HG03457 (cell line): ENCODE measurements at regions not wholly inside any gene's neighbourhood (a gene's known extent, or its start where the extent isn't known, plus 50 kb on each side); places are given as distances from the start of the nearest gene placed in this dataset.

Experiments used
- ATAC-seq: cut with Tn5 transposase; IDR thresholded peaks from one replicate; pipeline ENCODE4 v1.9.1; 2021; ENCODE audit warnings: moderate number of reproducible peaks; ENCODE audit not compliant: unreplicated experiment

DNA sequence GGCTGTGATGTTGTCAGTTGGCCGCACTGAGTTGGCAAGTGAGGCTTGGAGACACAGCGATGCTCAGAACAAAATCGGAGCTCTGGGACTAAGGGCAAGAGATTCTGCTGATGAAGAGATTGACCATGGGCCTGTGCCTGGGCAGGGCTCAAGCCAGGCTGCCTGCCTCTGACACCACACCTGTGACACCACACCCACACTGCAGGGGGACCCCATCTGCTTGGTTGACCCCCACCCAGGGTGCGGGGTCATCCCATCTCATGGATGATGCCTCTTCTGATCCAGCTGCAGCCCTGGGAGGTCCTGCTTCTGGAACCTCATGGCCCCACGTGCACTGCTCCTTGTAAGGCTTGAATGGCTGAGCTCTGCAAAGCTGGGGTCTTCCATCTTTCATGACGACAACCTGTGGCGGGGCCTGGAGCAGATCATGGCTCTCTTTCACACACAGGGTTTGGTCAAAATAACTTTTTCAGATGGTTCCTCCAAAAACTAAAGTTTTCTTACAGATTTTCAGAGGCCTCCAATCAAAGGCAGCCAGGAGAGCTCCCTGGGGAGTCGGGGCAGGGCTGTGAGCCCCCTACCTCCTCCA, 185.2 kb downstream of the GADD45G start:
- no peak for ATAC-seq

DNA sequence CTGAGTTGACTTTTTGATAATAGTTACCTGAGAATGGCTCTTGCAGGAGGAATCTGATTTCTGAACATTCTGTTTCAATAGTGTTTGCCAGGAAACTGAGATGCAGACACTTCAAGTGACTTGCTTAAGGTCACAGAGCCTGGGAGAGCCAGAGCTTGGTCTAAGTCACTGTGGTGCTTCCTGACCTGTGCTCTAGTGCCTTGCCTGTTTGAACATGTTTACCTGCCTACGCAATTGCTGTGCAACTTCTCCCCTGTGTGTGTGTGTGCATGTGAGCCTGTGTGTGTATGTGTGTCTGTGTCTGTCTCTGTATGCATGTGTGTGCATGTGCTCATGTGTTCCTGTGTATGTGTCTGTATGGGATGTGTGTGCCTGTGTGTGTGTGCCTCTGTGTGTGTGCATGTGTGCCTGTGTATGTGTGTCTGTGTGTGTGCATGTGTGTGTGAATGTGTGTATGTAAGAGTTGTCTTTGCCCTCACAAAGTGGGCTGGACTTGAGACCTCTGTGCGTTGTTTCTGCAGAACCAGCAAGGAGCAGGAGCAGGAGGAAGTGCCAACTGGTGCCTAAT, 185.8 kb downstream of the GADD45G start:
- ATAC-seq, result no peak

DNA sequence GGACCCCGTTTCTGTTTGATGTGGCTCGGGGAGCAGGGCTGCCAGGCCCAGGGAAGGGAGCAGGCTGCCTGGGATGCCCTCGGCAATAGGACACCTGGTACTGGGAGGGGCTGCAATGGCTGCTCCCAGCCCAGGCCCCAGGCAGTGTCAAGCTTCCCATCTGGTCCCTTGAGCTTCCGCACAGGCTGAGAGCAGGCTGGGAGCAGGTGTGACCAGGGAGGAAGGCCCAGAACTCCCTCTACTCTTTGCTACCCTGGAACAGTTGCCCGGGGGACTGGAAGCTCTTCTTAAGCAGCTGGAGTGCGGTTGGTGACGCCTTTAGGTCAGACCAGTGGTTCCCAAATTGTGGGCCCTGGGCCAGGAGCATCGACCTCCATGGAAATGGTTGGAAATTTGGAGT, 186.9 kb downstream of the GADD45G start:
- ATAC-seq, result no peak

DNA sequence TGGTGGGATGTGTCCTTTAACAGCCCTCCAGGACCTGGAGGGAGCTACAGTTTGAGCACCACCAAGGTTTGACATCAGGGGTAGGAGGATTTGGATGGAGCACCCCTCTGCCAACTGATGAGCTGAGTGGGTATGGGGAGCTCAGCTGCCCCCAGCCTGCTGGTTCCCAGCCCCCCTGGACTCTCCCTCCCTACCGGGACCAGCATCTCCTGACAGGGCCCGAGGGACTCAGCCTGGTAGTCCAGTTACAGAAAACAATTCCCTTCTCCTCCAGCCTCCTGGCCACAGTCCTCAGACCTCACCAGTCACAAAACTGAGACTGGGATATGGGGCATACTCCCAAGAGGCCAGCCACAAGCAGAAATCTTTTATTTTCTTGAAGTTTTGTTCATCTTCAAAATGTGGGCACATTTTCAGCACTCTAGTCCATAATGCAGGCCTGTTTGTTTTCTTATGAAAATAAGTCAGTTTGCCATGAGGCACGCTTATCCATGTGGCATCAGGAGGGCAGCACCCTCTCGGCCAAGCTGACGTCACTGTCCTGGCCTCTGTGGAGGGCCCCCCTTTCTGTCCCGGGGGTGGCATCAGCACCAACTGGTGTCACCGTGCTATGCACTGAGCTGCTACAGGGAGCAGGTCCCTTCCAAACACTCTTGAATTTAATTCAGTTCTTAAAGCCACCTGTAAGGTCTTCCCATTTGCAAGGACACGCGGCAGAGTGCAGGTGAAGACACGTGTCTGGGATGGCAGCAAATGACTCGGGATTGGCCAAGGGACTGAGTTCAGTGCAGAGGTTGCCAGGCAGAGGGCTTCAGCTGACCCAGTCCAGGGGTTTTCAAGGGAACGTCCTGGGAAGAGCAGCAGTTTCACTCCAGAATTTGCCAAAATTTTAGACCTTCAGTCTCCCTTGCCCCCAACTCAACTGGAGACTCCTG, 187.6 kb downstream of the GADD45G start:
- ATAC-seq, result no peak

DNA sequence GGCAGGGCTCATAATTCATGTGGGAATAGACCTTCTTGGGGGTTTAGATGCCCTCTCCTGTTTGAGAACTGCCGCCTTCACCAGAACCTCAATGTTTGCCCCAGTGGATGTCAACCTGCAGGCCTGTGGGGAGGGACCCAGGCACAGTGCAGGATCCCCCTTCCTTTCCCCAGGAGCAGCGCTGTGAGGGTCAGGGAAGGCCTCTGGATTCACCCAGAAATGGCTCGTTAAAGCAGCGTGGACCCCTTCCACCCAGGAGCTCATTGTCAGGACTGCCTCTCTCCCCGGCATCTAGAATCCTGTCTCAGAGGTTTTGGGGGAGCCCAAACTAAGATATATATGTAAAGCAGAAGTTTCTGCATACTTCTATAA, 188.3 kb downstream of the GADD45G start:
- no peak for ATAC-seq

DNA sequence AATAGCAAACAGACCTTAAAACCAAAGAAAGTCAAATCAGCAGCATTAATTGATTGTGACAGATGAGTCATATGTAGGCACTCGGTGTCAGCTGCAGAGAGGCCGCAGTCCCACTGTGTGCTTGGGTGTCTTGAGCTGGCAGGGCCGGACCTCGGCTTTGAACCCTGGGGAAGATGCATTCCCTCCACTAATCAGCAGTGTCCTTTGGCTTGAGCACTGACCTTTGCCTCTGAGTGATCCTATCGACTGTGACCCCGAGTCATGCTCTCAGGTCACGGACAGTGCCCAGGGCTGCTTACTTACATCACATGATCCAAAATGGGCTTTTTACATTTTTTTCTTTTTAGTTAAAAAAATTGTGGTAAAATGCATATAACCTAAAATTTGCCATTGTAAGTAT, 188.7 kb downstream of the GADD45G start:
- no peak for ATAC-seq

DNA sequence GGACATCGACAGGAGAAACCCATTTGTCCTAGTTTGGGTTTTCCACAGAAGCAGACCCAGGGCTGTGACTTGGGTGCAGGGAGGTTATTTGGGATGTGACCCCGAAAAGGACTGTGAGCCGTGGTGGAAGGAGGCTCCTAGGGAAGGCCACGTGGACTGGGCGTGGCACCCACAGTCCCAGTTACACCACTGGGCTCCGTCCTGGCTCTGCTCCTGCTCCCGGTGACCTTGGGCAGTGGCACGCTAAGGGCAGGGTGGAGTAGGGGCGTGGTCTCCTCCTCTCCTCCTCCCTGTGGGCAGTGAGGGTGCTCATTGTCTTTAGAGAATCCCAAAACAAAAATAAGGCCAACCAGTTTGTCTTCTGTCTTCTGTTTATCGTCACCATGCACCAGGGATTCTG, 190.1 kb downstream of the GADD45G start:
- ATAC-seq, result no peak

DNA sequence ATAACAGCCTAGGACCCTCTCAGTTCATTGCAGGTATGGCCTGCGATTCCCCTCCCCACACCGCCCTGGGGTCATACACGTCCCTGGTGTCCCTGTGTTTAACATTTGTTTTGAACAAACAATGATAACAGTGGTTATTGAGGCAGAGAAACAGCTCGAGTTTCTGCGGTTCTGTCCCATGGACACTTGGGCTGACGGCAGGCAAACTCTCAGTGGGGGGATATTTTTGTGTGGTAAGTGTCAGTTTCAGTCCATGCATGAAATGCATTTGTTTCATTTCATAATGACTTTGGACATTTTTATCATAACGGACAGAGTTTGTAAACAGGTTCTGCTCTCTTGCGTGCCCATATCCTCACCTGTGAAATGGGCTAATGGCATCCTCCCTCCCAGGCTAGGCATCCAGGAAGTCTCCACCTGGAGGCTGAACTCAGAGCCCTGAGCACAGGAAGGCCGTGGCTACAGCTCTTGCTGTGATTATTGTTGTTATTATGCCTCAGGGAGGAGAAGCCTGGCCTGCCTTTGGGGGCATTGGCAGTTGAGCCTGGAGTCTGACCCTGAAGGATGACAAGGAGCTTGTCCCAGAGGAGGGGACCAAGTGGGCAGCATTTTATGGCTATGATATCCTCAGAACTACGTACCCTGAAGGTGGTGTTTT, 190.9 kb downstream of the GADD45G start:
- ATAC-seq, result no peak

DNA sequence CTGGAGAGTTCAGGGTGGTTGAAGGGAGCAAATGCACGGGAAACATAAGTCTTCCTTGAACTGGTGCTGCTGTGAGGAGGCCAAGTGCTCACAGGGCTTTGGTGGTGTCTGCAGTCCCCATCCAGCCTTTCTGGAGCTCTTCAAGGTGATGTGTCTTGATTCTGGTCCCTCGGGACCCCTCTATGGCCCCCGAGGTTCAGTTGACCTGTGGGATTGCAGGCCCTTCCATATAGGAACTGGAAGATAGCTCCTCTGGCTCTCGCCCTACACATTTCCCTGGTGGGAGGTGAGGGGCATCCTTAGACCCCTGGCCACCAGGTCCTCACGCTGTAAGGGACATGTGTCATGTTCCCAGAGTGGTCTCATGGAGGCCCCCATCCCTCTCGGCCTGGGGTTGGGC, 191.8 kb downstream of the GADD45G start:
- no peak for ATAC-seq

DNA sequence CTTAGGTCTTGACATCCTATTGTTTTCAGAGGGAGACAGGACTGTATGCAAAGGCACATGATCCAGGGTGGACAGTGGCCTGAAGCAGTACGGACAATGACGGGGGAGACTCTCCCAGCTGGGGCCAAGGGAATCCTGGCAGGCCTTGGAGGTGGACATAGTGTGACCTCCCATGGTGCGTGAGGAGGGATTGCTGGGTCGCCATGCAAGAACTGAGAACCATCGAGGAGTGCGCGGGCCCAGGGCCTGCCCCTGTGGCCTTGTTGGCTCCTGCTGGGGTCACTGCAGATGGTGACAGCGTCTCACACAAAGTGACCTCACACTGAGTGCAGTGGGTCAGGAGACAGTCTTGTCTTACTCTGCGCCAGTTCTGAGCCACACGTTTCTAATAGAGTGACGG, 192.4 kb downstream of the GADD45G start:
- no peak for ATAC-seq

DNA sequence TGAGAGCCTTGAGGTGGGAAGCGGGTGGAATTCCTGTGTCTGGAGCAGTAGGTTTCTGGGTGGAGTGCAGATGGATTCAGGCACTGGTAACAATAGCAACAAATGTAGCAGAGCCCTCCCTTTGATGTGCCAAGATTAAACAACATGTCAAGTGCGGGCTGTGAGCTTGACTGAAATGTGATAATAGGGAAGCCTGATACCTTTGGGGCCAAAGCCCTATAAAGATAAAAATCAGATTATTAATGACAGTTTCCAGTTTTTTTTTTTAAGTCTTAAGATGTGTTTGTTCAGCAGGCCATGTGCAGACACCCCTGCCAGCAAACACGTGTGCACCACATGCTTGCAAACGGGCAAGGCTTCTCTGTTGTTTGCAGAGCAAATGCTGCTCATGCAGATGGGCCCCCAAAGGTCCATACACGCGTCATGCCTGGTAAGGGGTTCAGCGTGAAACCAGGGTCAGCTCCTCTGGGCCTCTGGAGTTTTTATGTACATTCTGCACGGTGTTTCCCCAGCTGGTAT, 193.2 kb downstream of the GADD45G start:
- no peak for ATAC-seq

DNA sequence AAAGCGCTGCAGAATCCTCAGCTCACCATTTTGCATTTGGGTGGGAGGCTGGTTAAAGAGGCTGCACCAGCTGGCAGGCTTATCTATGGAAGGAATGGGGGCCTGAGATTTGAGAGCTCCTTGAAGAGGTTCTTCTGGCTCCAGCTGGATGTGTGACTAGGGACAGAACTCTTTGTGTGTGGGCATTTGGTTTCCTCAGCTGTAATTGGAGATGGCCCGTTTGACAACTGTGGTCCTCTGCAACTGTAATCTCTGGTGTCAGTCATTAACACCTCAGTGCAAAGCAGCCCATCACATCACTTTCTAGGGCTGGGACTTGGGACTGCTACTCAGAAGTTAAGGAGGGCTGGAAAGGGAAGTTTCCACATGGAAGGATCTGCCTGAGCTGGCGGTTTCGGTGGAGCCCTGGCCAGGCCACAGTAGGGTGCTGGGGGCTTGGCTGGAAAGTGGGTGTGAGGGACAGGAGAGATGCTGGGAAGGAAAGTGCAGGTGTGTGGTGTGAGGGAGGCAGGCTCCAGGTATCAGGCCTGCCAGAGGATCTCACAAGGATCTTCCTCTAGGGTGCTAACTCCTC, 193.8 kb downstream of the GADD45G start:
- no peak for ATAC-seq

DNA sequence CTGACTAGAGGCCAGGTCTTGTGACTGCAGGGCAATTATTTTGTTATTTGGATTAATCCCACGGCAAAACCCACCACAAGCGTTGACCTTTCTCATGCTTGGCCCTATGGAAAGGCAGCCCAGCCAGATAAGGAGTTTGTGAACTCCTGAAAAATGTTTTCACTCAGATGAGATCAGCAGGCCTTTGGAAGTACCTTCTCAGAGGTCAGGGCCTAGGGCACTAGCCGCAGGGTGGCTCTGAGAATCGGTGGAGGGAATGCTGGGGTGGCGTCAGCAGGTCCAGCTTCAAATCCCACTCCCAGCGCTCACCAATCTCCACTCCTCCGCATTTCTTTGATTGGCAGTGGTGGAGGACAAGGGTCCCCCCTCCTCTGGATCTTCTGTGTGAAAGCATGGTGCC, 194.4 kb downstream of the GADD45G start:
- ATAC-seq, result no peak

DNA sequence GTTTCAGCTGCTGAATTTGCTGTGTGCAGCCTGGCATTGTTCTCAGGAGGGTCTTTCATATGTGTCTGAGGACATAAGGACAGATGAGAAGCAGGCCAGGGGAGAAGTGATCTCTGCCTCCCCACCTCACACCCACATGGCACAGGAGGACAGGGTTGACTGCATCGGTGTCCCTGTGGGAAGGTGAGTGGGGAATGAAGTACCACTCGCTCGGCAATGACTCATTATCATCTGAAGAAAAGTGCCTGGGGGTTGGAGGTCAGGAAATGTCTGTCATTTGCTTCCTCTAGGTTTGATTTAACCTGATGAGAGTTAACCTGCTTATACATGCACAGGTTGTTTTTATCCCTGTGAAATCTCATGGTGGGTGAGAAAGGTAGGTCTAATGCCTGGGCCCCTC, 195.0 kb downstream of the GADD45G start:
- ATAC-seq, result no peak

DNA sequence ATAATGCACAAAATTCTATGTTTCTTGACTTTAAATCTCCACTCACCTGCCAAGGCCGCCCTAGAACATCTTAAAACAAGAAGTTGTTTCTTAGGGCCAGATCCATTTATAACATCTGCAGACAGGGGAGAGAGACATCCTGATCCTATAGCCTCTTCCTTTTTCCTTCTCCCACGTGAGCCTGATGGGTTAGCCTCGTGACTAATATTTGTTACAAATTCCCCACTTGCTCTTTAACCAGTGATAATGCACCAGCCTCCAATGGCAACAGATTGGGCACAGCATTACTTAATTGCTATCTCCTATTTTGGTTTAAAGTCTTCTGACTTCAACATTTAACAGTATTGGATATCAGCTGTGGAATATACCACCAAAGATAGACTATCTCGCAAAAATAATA, 196.5 kb downstream of the GADD45G start:
- no peak for ATAC-seq

DNA sequence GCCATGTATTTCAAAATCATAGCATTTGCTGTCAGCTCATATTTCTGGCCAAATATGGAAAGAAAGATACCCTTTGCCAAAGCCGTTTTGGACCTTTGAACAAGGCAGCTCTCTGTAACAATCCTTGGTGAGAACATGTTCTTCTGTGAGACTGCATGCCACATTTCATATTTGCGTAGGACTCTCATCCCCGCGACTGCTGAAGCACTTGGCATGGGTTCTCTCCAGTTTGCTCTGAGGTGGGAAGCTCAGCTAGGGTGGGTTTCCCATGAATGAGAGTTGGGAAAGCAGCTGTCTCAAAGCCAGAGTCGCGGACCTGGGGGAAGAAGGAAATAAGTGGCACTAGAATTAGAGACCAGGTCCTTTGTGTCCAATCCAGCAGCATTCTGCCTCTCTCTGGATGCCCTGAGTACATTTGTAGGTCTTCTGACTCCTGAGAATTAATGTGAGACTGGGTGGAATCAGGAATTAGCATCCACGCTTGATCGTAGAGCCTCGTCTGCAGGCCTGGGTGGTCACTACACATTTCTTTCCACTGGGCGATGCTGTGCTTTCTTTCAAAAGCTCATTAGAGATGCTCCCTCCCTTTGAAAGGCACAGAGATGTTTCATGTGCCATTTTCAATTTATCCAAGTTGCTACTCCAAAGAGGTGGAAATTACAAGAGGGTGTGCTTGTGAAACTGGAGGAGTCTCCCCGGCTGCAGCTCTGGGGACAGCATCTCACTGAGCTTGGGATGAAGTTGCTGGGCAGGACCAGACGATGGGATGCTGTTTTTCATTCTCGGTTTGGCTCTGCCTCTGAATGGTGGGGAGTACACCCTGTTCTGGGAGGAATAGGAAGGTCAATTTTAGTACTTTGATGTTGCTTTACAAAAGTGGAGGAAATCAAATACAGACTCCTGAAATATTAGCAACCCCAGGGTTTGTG, 197.2 kb downstream of the GADD45G start:
- no peak for ATAC-seq

DNA sequence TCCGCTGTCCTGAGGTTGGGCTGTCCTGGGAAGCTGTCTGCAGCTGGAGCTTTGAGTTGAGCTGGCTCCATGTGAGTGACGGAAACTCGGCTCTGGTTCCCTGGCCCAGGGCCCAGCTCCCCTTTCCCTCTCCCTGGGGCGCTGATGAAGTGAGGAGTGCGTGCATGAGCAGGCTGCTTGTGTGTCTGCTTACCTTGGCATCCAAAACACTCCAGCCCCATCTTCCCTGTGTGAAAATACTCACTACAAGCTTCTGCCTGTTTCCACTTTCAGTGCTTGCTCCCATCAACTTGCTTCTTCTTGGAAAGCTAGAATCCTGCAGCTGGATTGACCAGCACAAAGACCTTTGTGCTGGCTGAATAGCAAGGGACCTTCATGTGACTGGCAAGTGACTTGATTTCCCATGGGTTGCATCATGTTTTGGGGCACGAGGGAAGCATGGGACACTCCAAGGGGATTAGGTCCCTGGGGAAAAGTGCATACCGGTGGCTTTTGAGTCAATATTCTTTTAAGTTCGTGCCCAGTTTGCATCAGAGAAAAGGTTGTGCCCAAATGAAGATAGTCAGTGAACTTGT, 198.1 kb downstream of the GADD45G start:
- ATAC-seq, result no peak

DNA sequence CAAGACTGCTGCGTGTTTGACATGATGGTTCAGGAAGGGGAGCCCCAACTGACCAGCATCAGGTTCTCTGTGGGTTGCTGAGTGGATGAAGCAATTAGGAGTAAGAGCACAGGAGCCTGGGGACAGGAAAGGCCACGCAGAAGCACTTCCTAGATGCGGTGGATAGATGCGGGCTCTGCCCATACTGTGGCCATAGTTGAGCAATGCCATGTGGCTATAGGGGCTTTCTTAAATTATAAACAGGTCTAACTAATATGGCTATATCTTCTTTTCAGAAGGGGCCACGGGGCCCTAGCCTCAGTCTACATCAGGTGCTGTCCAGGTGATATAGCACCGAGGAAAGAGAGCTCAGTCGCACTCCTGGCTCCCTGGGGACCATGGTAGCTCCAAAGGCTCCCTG, 198.6 kb downstream of the GADD45G start:
- ATAC-seq, result no peak

DNA sequence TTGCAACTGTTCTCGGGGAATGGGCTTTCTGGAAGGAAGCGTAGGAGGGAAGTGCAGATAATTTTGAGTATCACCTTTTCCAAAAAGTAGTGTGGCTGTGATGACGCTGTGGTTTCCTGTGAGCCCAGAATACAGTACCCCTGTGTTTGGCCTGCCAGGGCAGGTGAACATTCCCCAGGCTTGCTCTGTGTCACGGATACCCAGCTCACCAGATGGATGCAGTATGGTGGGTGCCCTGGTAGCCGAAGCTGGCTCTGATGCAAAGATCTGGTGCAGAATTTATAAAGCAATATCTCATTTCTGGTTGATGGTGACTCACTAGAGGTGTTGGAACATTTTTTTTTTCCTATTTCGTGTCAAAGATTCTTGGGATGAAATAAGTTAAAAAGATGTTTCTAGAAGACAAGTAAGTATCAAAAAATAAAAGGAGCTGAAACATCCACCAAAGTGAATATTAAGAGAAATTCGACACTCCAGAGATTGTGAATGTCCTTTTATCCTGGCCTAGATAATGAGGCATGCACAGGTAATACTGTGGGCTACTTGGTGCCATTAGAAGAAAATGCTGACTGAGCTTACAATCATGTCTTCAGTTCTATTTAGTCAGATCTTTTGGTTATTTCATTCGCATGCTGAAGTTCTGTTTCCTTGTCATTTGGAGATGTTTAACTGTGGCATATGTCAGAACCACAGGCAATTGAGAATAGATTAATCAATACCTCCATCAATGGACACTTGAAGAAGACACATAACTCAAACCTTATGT, 200.1 kb downstream of the GADD45G start:
- ATAC-seq, result no peak
